HPDE6-E6E7 (cell line): ENCODE measurements at regions not wholly inside any gene's neighbourhood (a gene's known extent, or its start where the extent isn't known, plus 50 kb on each side); places are given as distances from the start of the nearest gene placed in this dataset.
"Not testable (repeated sequence)": the region's sequence is repeated elsewhere in the genome, so short reads cannot be mapped to it uniquely, and the experiment has no call there.

Experiments
- DNase-seq: peaks from one replicate; pipeline ENCODE4 v3.0.0; 2011; ENCODE audit warnings: missing footprints; ENCODE audit errors: extremely low spot score

GRCh38 chrX:80508083-80508482 is 87.8 kb downstream of the TENT5D start:
- not testable (repeated sequence) for DNase-seq

- DNase-seq, result no peak
Measured at GRCh38 chrX:80511969-80512760, 91.9 kb downstream of the TENT5D start.

GRCh38 chrX:80512924-80513323 is 92.7 kb downstream of the TENT5D start:
- DNase-seq, result no peak

GRCh38 chrX:80513625-80514024 is 93.4 kb downstream of the TENT5D start:
- DNase-seq, result no peak

- no peak for DNase-seq
Measured at GRCh38 chrX:80537096-80537495, 116.8 kb downstream of the TENT5D start.

- DNase-seq, result no peak
Measured at GRCh38 chrX:80550722-80551121, 130.5 kb downstream of the TENT5D start.

GRCh38 chrX:80556148-80556547 is 135.9 kb downstream of the TENT5D start:
- no peak for DNase-seq

GRCh38 chrX:80572636-80573035 is 152.4 kb downstream of the TENT5D start:
- DNase-seq, result no peak

- DNase-seq, result no peak
Measured at GRCh38 chrX:80573275-80573674, 153.0 kb downstream of the TENT5D start.

GRCh38 chrX:80574486-80575086 is 154.3 kb downstream of the TENT5D start:
- not testable (repeated sequence) for DNase-seq

- no peak for DNase-seq
Measured at GRCh38 chrX:80576267-80576666, 156.0 kb downstream of the TENT5D start.

GRCh38 chrX:80576806-80577533 is 156.7 kb downstream of the TENT5D start:
- no peak for DNase-seq

- peak; percentile 9 for DNase-seq
Measured at GRCh38 chrX:80578517-80579105, 158.4 kb downstream of the TENT5D start.

GRCh38 chrX:80590992-80591391 is 170.7 kb downstream of the TENT5D start:
- not testable (repeated sequence) for DNase-seq

GRCh38 chrX:80602036-80602860 is 182.0 kb downstream of the TENT5D start:
- no peak for DNase-seq
